ENCODE measurements at regions not wholly inside any gene's neighbourhood (a gene's known extent, or its start where the extent isn't known, plus 50 kb on each side); places are given as distances from the start of the nearest gene placed in this dataset.

GRCh38 chr10:124245806-124246440, 152.5 kb upstream of the CHST15 start:
- TF ChIP-seq CTCF (optimal IDR thresholded peaks at IDR 0.05 in 1 of 3, IDR thresholded peaks at IDR 0.05 in 1 of 3, conservative IDR thresholded peaks at IDR 0.05 in 1 of 3; ENCODE audit: extremely low read depth in 1 of 3, insufficient read depth in 2 of 3, low read length in 3 of 3): no peak
- no peak for TF ChIP-seq EZH2 (IDR thresholded peaks at IDR 0.05; ENCODE audit: low read length)
